Colon (tissue), 2 donors: ENCODE measurements at regions not wholly inside any gene's neighbourhood (a gene's known extent, or its start where the extent isn't known, plus 50 kb on each side); places are given as distances from the start of the nearest gene placed in this dataset.

Experiments
- FAIRE-seq: peaks from 2 replicates; lab custom pipeline; 2012; peaks lifted over from hg19 to GRCh38; lab: Jason Lieb, UNC
- donor health status: control.
- donor health status: control.

GRCh38 chr5:74288448-74289108 lies 351.9 kb downstream of the ENC1 start:
- FAIRE-seq, result no peak

- FAIRE-seq, result no peak
Measured at GRCh38 chr5:74288038-74288437, 352.5 kb downstream of the ENC1 start.

GRCh38 chr5:74286734-74287695 lies 353.5 kb downstream of the ENC1 start:
- FAIRE-seq, result no peak

- FAIRE-seq, result no peak
Measured at GRCh38 chr5:74285675-74286280, 354.8 kb downstream of the ENC1 start.

DNA sequence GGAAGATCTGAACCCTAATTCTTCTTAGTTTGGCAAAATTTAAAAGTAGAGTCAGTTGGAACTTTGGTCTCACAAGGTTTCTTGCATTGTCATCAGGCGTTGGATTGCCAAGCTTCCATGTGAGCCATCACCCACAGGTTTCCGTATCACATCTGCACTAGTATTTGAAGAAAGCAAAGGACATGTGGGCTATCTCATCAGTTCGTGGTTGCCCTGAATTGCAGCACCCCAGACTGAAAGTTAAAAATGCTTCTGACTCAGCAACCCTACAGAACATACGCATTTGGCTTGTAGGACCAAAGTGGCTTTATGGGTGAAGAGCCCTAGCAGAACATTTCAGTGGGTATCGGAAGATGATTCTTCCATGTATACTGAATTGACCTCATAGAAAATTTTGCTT lies 358.0 kb downstream of the ENC1 start:
- no peak for FAIRE-seq

GRCh38 chr5:74281166-74281565 lies 359.4 kb downstream of the ENC1 start:
- no peak for FAIRE-seq

GRCh38 chr5:74280306-74280705 lies 360.2 kb downstream of the ENC1 start:
- FAIRE-seq, result no peak

- FAIRE-seq, result no peak
Measured at GRCh38 chr5:74279244-74279643, 361.3 kb downstream of the ENC1 start.

GRCh38 chr5:74277418-74277817 lies 363.1 kb downstream of the ENC1 start:
- no peak for FAIRE-seq

DNA sequence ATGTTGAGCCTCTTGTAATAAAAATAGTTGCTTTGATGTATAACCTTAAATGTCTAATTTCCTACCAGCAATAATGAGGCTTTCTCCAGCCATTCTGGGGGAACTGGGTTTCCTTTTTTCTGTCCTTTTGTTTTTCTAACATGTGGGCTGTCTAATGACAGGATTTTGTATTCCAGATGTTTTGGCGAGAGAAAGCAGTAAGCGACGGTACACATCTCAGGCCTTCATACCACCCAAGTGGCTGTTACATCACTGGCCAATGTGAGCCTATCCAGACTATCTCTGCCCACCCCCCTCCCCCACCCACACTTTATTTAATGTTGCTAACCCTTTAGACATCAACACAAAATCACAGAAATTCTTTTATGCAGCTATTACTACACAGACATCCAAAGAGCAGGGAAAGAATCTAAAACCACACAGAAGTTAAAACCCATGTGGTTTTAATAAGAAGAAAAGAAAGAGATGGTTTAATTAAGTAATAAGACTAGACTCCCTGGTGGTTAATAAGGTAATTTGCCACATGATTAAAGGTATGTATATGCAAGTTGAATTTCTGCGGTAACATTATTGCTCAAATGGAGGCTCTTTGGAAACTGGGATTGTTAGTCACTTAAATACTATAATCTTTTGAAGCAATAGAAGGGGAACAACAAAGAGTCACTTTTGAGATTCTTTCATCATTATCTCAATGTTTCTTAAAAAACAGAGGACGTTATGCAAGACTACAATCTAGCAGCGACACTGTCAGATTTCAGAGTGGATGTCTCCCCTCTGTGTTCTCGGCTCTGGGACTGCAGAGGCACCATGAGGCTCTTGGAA lies 365.1 kb downstream of the ENC1 start:
- FAIRE-seq, result no peak

- no peak for FAIRE-seq
Measured at GRCh38 chr5:74274326-74274725, 366.2 kb downstream of the ENC1 start.

DNA sequence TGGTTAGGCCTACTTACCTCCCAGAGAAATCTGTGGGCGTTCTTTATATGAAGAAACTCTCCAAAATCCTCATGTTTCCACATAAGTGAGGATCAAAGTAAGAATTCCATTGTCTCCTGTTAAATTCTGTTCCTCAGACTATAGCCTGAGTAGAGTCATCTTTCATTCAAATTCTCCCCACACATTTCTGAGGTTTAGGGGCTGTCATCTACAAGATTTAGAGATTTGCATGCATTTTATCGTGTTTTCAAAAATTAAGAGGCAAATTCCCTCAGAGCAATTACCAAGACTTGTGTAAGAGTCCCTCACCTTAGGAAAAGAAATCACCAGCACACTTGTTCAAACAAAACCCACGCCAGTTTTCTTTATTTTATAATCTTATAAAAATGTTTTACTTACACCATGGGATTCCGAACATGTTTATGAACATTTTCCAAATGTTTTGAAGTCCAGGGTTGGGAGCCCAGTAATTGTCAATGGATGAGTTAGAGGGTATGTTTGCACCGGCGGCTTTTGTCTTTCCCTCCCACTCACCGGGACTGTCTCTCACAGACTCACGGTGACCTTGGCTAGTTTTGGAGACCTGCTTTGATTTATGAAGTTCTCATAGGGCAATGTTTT lies 367.6 kb downstream of the ENC1 start:
- FAIRE-seq, result no peak

DNA sequence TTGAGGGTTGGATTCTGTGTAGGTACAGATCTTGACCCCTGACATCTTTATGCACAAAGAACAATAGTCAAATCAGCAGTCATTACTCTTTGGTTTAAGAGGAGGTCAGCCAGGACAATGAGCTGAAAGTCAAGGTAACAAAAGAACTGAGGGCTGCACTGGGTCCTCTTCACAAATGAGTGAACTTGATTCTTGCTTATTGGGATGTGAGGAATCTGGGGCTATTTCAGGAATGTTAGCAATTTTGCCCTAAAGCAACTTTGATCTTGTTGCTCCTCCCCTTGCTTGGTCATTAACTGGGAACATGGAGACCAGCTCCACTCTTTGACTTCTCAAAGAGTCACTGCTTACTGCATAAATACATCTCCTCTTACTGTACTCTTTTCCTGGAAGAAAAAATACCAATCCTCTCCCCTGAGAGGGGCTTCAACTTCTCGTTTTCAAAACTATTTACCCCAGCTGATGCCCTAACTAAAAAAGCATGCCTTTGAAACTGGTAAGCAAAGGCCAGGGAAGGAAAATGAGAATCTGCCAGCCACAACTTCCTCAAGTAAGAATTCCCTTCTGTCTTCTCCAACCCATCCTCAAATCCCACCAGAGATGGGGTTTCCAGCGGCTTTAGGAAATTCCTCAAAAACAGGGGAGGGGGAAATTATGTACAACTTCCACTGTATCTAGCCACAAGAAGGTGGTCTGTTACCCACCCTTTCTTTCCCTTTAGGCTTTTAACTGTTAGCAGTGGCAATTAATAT lies 368.3 kb downstream of the ENC1 start:
- FAIRE-seq, result no peak

DNA sequence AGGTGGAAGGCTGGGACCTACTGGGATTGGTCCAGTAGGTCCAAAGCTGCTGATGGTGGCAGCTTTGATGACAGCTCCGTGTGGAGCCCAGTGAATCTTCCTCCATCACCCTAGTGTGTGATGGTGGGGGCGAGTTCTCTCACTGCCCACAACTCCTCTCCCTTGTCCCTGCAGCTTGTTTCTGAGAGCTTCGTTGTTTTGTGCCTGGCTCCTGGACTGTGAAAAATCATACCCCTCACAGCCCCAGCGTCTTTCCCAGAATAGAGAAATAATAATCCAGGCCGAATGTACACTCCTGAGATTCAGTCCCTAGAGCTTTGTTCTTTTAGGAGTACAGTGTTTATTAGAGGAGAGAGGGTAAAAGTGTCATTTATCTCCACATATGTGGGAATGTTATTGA lies 372.2 kb downstream of the ENC1 start:
- no peak for FAIRE-seq

GRCh38 chr5:74266836-74267235 lies 373.7 kb downstream of the ENC1 start:
- no peak for FAIRE-seq

GRCh38 chr5:74266132-74266531 lies 374.4 kb downstream of the ENC1 start:
- no peak for FAIRE-seq

DNA sequence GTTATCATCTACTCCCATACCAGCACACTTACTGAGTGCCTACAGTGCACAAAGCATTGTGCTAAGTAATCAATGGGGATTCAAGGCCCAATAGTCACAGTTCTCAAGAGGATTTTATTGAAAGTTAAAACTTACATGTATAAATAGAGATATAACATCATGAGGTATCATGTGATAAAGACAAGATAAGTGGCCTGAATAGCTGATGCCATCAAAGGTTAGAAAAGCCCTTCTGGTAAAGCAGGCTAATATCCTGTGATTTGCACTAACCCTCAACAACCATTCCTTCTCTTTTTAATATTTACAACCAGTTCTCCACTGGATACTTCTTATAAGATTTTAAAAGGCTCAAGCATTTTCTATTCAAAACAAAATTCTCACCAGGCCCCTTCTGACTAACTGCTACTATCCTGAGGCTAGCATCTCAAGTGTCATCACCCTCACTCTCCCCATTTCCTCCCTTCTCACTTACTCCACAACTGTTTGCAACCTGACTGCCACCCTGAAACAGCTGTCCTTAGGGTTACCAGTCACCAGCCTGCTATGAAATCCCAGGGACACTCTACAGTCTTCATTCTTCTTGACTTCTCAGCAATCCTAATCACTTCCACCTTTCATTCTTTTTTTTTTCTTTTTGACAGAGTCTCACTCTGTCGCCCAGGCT lies 377.9 kb downstream of the ENC1 start:
- FAIRE-seq, result no peak

DNA sequence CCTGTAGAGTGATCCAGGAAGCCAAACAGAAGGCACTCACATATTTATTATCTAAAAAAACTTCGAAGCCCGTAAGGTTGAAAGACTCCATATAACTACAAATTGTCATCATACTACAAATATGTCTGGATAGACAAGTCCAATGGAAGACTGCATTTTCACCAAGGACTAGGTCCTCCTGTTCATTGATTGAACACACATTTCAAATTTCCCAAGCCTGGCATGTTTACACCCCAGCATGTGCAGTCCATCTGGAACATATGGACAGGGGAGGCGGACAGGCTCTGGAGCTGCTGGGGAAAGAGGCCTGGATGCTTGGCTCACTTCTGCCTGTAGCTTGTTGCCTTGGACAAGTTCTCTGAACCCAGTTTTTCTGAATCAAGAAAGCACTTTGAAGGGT lies 378.7 kb downstream of the ENC1 start:
- no peak for FAIRE-seq

DNA sequence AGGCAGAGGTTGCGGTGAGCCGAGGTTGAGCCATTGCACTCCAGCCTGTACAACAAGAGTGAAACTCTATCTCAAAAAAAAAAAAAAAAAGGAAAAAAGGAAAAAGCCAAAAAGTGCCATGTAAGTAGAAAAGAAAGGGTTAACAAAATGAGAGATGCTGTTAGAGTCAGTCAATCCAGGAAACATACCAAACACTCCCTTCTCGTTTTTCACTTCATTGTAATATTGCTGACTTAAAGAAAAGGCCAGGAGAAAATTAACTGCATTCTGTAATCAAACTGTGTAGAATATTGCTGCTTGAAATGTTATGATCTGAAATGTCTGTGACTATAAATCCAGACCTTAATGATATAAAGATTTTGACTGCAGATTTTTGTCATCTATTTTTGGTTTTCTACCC lies 379.1 kb downstream of the ENC1 start:
- no peak for FAIRE-seq

DNA sequence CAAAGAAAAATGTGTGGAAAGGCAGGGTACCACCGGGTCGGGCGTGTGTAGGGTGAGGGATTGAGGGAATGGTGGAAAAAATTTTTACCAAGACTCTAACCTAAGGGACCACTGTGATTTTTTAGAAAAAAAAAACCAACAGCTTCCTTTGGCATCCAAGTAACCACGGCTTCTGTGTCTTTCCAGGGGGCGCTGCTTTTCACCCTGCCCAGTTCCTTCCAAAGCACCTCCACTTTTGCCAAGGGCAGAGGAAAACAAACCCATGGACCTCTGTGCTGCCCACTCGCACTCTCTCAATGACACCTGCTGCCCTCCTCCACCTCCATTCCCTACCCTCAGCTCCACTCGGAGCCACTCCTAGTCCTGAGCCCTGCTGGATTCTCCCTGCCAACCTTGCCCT lies 381.0 kb downstream of the ENC1 start:
- no peak for FAIRE-seq

- FAIRE-seq, result no peak
Measured at GRCh38 chr5:74258314-74258665, 382.2 kb downstream of the ENC1 start.
